ENCODE measurements at regions not wholly inside any gene's neighbourhood (a gene's known extent, or its start where the extent isn't known, plus 50 kb on each side); places are given as distances from the start of the nearest gene placed in this dataset.

DNA sequence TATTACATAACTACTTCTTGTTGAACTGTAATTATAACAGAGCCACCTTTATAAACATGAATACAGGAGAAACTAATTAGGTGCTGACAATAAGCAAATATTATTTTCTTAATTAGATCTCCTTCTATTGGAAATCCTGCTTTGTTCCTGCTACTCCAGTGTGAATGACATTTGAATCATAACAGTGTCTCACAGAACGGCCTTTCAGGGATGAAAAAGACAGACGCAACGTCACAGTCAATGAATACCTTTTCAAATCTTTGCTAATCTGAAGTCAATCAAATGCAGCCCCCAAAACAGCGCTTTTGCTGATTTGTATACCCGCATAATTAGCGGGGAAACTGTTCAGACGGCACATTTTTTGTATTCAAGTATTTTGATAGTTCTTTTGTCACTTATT is 240.4 kb upstream of the CDH8 start:
- TF ChIP-seq, protein P1, sequence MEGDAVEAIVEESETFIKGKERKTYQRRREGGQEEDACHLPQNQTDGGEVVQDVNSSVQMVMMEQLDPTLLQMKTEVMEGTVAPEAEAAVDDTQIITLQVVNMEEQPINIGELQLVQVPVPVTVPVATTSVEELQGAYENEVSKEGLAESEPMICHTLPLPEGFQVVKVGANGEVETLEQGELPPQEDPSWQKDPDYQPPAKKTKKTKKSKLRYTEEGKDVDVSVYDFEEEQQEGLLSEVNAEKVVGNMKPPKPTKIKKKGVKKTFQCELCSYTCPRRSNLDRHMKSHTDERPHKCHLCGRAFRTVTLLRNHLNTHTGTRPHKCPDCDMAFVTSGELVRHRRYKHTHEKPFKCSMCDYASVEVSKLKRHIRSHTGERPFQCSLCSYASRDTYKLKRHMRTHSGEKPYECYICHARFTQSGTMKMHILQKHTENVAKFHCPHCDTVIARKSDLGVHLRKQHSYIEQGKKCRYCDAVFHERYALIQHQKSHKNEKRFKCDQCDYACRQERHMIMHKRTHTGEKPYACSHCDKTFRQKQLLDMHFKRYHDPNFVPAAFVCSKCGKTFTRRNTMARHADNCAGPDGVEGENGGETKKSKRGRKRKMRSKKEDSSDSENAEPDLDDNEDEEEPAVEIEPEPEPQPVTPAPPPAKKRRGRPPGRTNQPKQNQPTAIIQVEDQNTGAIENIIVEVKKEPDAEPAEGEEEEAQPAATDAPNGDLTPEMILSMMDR (IDR thresholded peaks at IDR 0.05): no peak
- TF ChIP-seq POLR2AphosphoS5 (IDR thresholded peaks at IDR 0.05; ENCODE audit: low read depth, low read length): no peak
- no peak for TF ChIP-seq TCF7L2 (IDR thresholded peaks at IDR 0.05; ENCODE audit: low read depth, low read length)
- no peak for TF ChIP-seq REST (IDR thresholded peaks at IDR 0.05; ENCODE audit: insufficient read depth in 1 of 2, low read depth in 2 of 2, low read length in 1 of 2)
